HG02943 (cell line): ENCODE measurements at regions not wholly inside any gene's neighbourhood (a gene's known extent, or its start where the extent isn't known, plus 50 kb on each side); places are given as distances from the start of the nearest gene placed in this dataset.
"Not testable (repeated sequence)": the region's sequence is repeated elsewhere in the genome, so short reads cannot be mapped to it uniquely, and the experiment has no call there.

ENCODE experiments used
- ATAC-seq: cut with Tn5 transposase; IDR thresholded peaks from one replicate; pipeline ENCODE4 v1.9.1; 2021; ENCODE audit warnings: mild to moderate bottlenecking, low read depth, moderate library complexity; ENCODE audit not compliant: unreplicated experiment

- no peak for ATAC-seq
Observed at GRCh38 chr9:106038266-106039001, 344.1 kb downstream of the TMEM38B start.

GRCh38 chr9:106039151-106039935 is 345.0 kb downstream of the TMEM38B start:
- ATAC-seq, result no peak

- not testable (repeated sequence) for ATAC-seq
Observed at GRCh38 chr9:106041920-106042319, 347.6 kb downstream of the TMEM38B start.

- ATAC-seq, result no peak
Observed at GRCh38 chr9:106051545-106051944, 357.2 kb downstream of the TMEM38B start.

- no peak for ATAC-seq
Observed at GRCh38 chr9:106052166-106052565, 357.8 kb downstream of the TMEM38B start.

- ATAC-seq, result no peak
Observed at GRCh38 chr9:106052735-106053134, 358.4 kb downstream of the TMEM38B start.

GRCh38 chr9:106056328-106056727 is 362.0 kb downstream of the TMEM38B start:
- no peak for ATAC-seq

GRCh38 chr9:106058460-106058859 is 364.1 kb downstream of the TMEM38B start:
- no peak for ATAC-seq

GRCh38 chr9:106059886-106060285 is 365.5 kb downstream of the TMEM38B start:
- ATAC-seq, result no peak

GRCh38 chr9:106060885-106061284 is 366.5 kb downstream of the TMEM38B start:
- ATAC-seq, result no peak

GRCh38 chr9:106062250-106062649 is 367.9 kb downstream of the TMEM38B start:
- no peak for ATAC-seq

- no peak for ATAC-seq
Observed at GRCh38 chr9:106065136-106065535, 370.8 kb downstream of the TMEM38B start.

GRCh38 chr9:106065579-106066214 is 371.4 kb downstream of the TMEM38B start:
- no peak for ATAC-seq

- ATAC-seq, result no peak
Observed at GRCh38 chr9:106066940-106067524, 372.7 kb downstream of the TMEM38B start.

- ATAC-seq, result no peak
Observed at GRCh38 chr9:106069241-106069640, 374.9 kb downstream of the TMEM38B start.

- no peak for ATAC-seq
Observed at GRCh38 chr9:106072421-106072820, 378.1 kb downstream of the TMEM38B start.

GRCh38 chr9:106074006-106074405 is 379.7 kb downstream of the TMEM38B start:
- ATAC-seq, result no peak

- ATAC-seq, result no peak
Observed at GRCh38 chr9:106075236-106075959, 381.1 kb downstream of the TMEM38B start.

- ATAC-seq, result no peak
Observed at GRCh38 chr9:106075960-106076327, 381.6 kb downstream of the TMEM38B start.

GRCh38 chr9:106076711-106077110 is 382.4 kb downstream of the TMEM38B start:
- ATAC-seq, result no peak
